SH-SY5Y (cell line): ENCODE measurements at regions not wholly inside any gene's neighbourhood (a gene's known extent, or its start where the extent isn't known, plus 50 kb on each side); places are given as distances from the start of the nearest gene placed in this dataset.

Source experiments
- GATA2 ChIP-seq: IDR thresholded peaks from 2 replicates; pipeline ENCODE4 v1.6.1; 2011; ENCODE audit warnings: mild to moderate bottlenecking, low read depth, low read length
- GATA3 ChIP-seq: IDR thresholded peaks from 2 replicates; pipeline ENCODE4 v1.6.1; 2011; ENCODE audit warnings: low read depth, mild to moderate bottlenecking, low read length, moderate library complexity

- TF ChIP-seq GATA3 (no peak), GATA2 (no peak)
Observed at GRCh38 chr7:126179916-126180315, 1072.8 kb downstream of the GRM8 start.
